ENCODE measurements at regions not wholly inside any gene's neighbourhood (a gene's known extent, or its start where the extent isn't known, plus 50 kb on each side); places are given as distances from the start of the nearest gene placed in this dataset.

DNA sequence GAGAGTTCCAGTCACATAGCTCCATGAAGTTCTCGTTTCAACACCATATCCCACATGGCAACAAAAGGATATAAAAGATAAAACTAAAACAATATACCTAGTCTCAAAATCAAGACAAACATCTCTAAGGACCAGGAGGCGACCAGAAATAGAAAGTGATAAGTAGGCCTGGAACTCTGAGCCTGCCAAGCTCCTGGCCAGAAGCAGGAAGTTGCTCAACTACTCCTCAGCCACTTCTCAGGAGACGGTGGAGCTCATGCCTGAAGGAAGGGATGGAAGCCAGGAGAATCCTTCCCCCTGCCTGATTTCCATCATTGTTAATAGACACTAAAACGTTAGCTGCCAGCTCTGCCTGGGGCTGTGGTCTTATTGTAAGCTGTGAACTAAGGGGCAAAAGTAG, 94.7 kb downstream of the DISP1 start:
- no peaks in the 10 kb centered on the region for H3K4me1 ChIP-seq (ENCODE audit: control insufficient read depth, insufficient read depth, low read length)
- no peaks in the 10 kb centered on the region for H3K36me3 ChIP-seq (ENCODE audit: control insufficient read depth, insufficient read depth, low read length)
- WGBS, 2 experiments, result 81% methylated on average over 4 of the region's 4 CpGs
- H3K27ac ChIP-seq (ENCODE audit: insufficient read depth, low read depth, low read length, poor library complexity, severe bottlenecking), result no peak overlapping the region
- no peak overlapping the region for H3K4me3 ChIP-seq (ENCODE audit: insufficient read depth, low read depth, low read length)
- H3K27me3 ChIP-seq (ENCODE audit: control insufficient read depth, insufficient read depth, low read length, poor library complexity, severe bottlenecking), result no peaks in the 10 kb centered on the region
- H3K9me3 ChIP-seq (ENCODE audit: control insufficient read depth, low read length), result no peaks in the 10 kb centered on the region

DNA sequence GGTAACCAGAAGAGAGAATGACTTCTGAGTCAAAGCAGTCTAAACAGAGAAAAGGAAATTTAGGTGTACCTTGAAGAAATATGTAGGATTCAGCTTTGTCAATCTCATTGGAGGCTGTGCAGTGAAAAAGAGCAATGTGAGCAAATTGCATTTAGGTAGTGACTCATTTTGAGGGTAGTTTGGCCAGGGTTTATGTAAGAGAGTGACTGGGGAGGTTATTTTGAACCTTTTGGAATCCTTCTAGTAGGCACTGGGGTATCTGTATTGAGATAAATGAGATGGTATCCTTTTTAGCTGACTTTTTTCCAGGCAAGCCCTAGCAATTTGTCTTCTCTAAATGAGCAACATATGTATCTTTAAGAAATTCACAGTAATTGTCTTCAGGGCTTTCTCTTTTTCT, 95.9 kb downstream of the DISP1 start:
- Histone ChIP-seq H3K27me3 (ENCODE audit: control insufficient read depth, insufficient read depth, low read length, poor library complexity, severe bottlenecking) (no peaks in the 10 kb centered on the region), H3K4me3 (ENCODE audit: insufficient read depth, low read depth, low read length) (no peak overlapping the region), H3K4me1 (ENCODE audit: control insufficient read depth, insufficient read depth, low read length) (no peaks in the 10 kb centered on the region), H3K9me3 (ENCODE audit: control insufficient read depth, low read length) (no peaks in the 10 kb centered on the region), H3K36me3 (ENCODE audit: control insufficient read depth, insufficient read depth, low read length) (no peaks in the 10 kb centered on the region), H3K27ac (ENCODE audit: insufficient read depth, low read depth, low read length, poor library complexity, severe bottlenecking) (no peak overlapping the region)

DNA sequence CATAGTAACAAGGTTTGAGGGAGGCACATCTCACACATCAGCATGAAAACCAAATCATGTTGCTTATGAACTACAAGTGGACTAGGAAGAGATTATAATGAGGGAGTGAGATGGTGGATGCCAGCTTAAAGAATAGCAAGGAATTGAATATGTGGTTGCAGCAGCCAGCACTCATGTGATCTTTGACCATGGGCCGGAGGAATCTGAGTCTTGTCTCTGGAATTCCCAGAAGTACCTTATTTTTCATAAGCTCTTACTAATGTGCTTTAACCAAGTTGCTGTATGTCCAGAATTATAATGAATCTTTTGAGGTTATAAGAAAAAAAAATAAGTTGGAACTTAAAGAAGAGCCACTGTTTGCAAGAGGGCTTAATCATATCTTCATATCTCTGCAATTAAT, 97.0 kb downstream of the DISP1 start:
- Histone ChIP-seq H3K9me3 (ENCODE audit: control insufficient read depth, low read length) (no peaks in the 10 kb centered on the region), H3K36me3 (ENCODE audit: control insufficient read depth, insufficient read depth, low read length) (no peaks in the 10 kb centered on the region), H3K27ac (ENCODE audit: insufficient read depth, low read depth, low read length, poor library complexity, severe bottlenecking) (no peak overlapping the region), H3K27me3 (ENCODE audit: control insufficient read depth, insufficient read depth, low read length, poor library complexity, severe bottlenecking) (no peaks in the 10 kb centered on the region), H3K4me1 (ENCODE audit: control insufficient read depth, insufficient read depth, low read length) (no peaks in the 10 kb centered on the region), H3K4me3 (ENCODE audit: insufficient read depth, low read depth, low read length) (no peak overlapping the region)
- WGBS, 2 experiments, result 95 to 100% methylated on average over 1 of the region's 1 CpG

DNA sequence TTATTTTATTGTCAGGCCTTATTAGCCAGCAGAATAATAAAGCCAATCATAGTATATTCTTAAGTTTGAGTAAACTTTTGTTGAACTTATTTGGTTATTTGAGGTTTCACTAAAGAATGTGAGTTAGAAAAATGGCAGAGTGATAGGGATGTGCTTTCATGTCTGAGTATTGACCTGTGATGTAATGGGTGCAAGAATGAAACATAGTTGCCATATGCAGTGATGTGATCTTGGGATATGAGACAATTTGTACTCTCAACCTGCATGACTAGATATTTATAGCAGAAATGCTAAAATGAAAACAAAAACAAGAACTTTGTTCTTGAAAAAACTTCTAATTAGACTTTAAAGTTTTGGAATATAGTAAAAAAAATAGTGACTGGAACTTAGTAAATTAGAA, 97.9 kb downstream of the DISP1 start:
- Histone ChIP-seq H3K36me3 (ENCODE audit: control insufficient read depth, insufficient read depth, low read length) (peaks cover 3% of the 10 kb centered on the region), H3K27ac (ENCODE audit: insufficient read depth, low read depth, low read length, poor library complexity, severe bottlenecking) (no peak overlapping the region), H3K4me1 (ENCODE audit: control insufficient read depth, insufficient read depth, low read length) (no peaks in the 10 kb centered on the region), H3K27me3 (ENCODE audit: control insufficient read depth, insufficient read depth, low read length, poor library complexity, severe bottlenecking) (no peaks in the 10 kb centered on the region), H3K9me3 (ENCODE audit: control insufficient read depth, low read length) (no peaks in the 10 kb centered on the region), H3K4me3 (ENCODE audit: insufficient read depth, low read depth, low read length) (no peak overlapping the region)

DNA sequence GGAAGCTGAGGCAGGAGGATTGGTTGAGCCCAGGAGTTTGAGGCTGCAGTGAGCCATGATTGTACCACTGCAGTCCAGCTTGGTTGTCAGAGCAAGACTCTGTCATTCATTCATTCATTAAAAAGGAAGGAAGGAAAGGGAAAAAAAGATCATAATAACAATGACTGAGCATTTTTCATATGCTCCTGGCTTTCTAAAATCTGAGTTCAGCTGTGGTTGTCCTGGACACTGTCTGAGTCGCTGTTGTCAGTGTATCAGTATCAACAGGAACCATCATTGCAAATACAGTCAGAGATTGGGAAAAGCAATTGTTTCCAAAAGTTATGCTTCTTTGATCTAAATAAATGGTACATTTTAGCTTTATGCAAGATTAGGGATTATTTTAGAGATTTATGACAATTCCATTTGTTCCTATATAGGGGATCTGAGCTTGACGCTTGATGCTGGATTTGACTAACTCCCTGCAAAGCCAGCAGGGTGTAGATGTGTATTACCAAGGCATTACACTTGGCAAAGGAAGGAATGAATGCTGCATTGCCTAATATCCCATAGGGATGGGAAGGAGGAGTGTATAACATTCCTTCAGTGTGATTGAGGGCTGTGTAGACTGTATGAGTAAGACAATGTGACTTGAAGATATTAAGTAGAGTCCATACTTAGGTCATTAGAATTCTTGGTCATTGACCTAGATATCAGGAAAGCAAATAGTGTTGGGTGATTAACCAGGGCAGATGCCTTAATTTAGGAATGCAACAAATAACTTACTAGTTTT, 100.2 kb downstream of the DISP1 start:
- 91 to 96% methylated on average over 2 of the region's 2 CpGs for WGBS, 2 experiments
- no peaks in the 10 kb centered on the region for H3K9me3 ChIP-seq (ENCODE audit: control insufficient read depth, low read length)
- H3K27ac ChIP-seq (ENCODE audit: insufficient read depth, low read depth, low read length, poor library complexity, severe bottlenecking), result no peak overlapping the region
- H3K36me3 ChIP-seq (ENCODE audit: control insufficient read depth, insufficient read depth, low read length), result peaks cover 3% of the 10 kb centered on the region
- H3K4me1 ChIP-seq (ENCODE audit: control insufficient read depth, insufficient read depth, low read length), result no peaks in the 10 kb centered on the region
- H3K4me3 ChIP-seq (ENCODE audit: insufficient read depth, low read depth, low read length), result no peak overlapping the region
- H3K27me3 ChIP-seq (ENCODE audit: control insufficient read depth, insufficient read depth, low read length, poor library complexity, severe bottlenecking), result no peaks in the 10 kb centered on the region

DNA sequence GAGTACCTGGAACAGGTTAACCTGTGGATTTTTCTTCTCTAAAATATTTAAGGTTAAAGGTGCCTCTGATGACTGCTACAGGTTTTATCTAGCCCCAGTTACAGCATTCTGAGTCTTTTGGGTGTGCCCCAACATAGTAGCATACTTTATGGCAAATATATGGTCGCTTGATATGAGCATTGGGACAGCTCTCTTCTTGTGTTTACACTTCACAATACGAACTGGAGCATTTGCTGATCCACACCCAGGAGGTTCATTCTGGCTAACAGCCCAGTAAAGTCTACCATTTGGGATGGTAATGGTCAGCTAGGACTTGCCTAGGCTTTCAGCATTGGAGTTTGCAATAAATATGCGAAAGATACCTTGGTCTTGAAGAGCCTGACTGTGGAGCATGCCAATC, 101.3 kb downstream of the DISP1 start:
- no peaks in the 10 kb centered on the region for H3K27me3 ChIP-seq (ENCODE audit: control insufficient read depth, insufficient read depth, low read length, poor library complexity, severe bottlenecking)
- 93 to 95% methylated on average over 3 of the region's 3 CpGs for WGBS, 2 experiments
- no peaks in the 10 kb centered on the region for H3K9me3 ChIP-seq (ENCODE audit: control insufficient read depth, low read length)
- no peak overlapping the region for H3K27ac ChIP-seq (ENCODE audit: insufficient read depth, low read depth, low read length, poor library complexity, severe bottlenecking)
- no peaks in the 10 kb centered on the region for H3K4me1 ChIP-seq (ENCODE audit: control insufficient read depth, insufficient read depth, low read length)
- H3K4me3 ChIP-seq (ENCODE audit: insufficient read depth, low read depth, low read length), result no peak overlapping the region
- H3K36me3 ChIP-seq (ENCODE audit: control insufficient read depth, insufficient read depth, low read length), result peaks cover 3% of the 10 kb centered on the region

- Histone ChIP-seq H3K36me3 (ENCODE audit: control insufficient read depth, insufficient read depth, low read length) (peaks cover 3% of the 10 kb centered on the region), H3K27ac (ENCODE audit: insufficient read depth, low read depth, low read length, poor library complexity, severe bottlenecking) (no peak overlapping the region), H3K4me3 (ENCODE audit: insufficient read depth, low read depth, low read length) (no peak overlapping the region), H3K9me3 (ENCODE audit: control insufficient read depth, low read length) (no peaks in the 10 kb centered on the region), H3K4me1 (ENCODE audit: control insufficient read depth, insufficient read depth, low read length) (peaks cover 6% of the 10 kb centered on the region), H3K27me3 (ENCODE audit: control insufficient read depth, insufficient read depth, low read length, poor library complexity, severe bottlenecking) (no peaks in the 10 kb centered on the region)
- 93% methylated on average over 14 of the region's 14 CpGs for WGBS, 2 experiments
Measured at GRCh38 chr1:222918801-222919477, 104.1 kb downstream of the DISP1 start.

DNA sequence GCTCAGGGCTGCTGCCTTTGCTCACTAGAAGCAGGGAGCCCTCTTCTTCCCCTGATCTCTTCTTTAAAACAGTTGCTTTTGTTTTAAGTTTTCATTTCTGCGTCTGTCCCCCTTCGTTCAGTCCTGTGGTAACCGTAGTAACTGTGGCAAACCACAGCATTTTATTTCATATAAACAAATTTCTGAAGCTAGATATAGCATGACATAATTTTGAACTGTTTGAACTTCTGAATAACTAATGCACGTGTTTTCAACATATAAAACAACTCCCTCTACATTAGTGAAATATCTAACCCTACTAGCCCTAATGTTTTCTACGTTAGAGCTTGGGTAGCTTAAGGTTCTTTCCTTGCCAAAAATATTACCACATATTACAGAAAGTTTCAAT, 104.6 kb downstream of the DISP1 start:
- Histone ChIP-seq H3K27me3 (ENCODE audit: control insufficient read depth, insufficient read depth, low read length, poor library complexity, severe bottlenecking) (no peaks in the 10 kb centered on the region), H3K9me3 (ENCODE audit: control insufficient read depth, low read length) (no peaks in the 10 kb centered on the region), H3K4me1 (ENCODE audit: control insufficient read depth, insufficient read depth, low read length) (peaks cover 11% of the 10 kb centered on the region), H3K27ac (ENCODE audit: insufficient read depth, low read depth, low read length, poor library complexity, severe bottlenecking) (no peak overlapping the region), H3K36me3 (ENCODE audit: control insufficient read depth, insufficient read depth, low read length) (peaks cover 3% of the 10 kb centered on the region), H3K4me3 (ENCODE audit: insufficient read depth, low read depth, low read length) (no peak overlapping the region)
- 93 to 96% methylated on average over 5 of the region's 5 CpGs for WGBS, 2 experiments

DNA sequence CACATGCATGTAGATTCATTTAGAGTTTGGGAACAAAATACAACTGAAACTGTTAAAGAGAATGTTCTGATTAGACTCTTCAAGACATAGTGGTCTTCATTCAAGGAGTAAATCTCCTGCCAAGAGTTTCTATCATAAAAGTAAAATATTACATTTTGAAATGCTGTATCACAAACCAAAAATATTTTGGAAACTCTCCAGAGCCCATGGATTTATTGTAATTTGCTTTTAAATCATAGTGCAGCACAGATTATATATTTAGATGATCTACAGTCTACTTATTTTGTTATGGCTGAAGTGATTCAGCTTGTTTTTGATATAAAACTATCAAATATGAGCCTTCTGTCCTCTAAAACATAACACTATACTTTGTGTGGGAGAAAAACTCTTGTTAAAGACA, 105.3 kb downstream of the DISP1 start:
- Histone ChIP-seq H3K27me3 (ENCODE audit: control insufficient read depth, insufficient read depth, low read length, poor library complexity, severe bottlenecking) (no peaks in the 10 kb centered on the region), H3K9me3 (ENCODE audit: control insufficient read depth, low read length) (no peaks in the 10 kb centered on the region), H3K4me3 (ENCODE audit: insufficient read depth, low read depth, low read length) (no peak overlapping the region), H3K36me3 (ENCODE audit: control insufficient read depth, insufficient read depth, low read length) (peaks cover 3% of the 10 kb centered on the region), H3K4me1 (ENCODE audit: control insufficient read depth, insufficient read depth, low read length) (peaks cover 14% of the 10 kb centered on the region), H3K27ac (ENCODE audit: insufficient read depth, low read depth, low read length, poor library complexity, severe bottlenecking) (no peak overlapping the region)

GRCh38 chr1:222921945-222922344, 107.1 kb downstream of the DISP1 start:
- peaks cover 3% of the 10 kb centered on the region for H3K36me3 ChIP-seq (ENCODE audit: control insufficient read depth, insufficient read depth, low read length)
- 95 to 96% methylated on average over 1 of the region's 1 CpG for WGBS, 2 experiments
- H3K4me3 ChIP-seq (ENCODE audit: insufficient read depth, low read depth, low read length), result no peak overlapping the region
- peaks cover 14% of the 10 kb centered on the region for H3K4me1 ChIP-seq (ENCODE audit: control insufficient read depth, insufficient read depth, low read length)
- H3K9me3 ChIP-seq (ENCODE audit: control insufficient read depth, low read length), result no peaks in the 10 kb centered on the region
- no peak overlapping the region for H3K27ac ChIP-seq (ENCODE audit: insufficient read depth, low read depth, low read length, poor library complexity, severe bottlenecking)
- H3K27me3 ChIP-seq (ENCODE audit: control insufficient read depth, insufficient read depth, low read length, poor library complexity, severe bottlenecking), result no peaks in the 10 kb centered on the region

All from ectodermal cell (in vitro differentiated cells).